ENCODE measurements at regions not wholly inside any gene's neighbourhood (a gene's known extent, or its start where the extent isn't known, plus 50 kb on each side); places are given as distances from the start of the nearest gene placed in this dataset.

GRCh38 chr9:8115570-8115969 is 316.0 kb upstream of the DMAC1 start:
- H3K27me3 Mint-ChIP-seq = no peaks in the 10 kb centered on the region
- H3K4me1 Mint-ChIP-seq = peaks cover 4% of the 10 kb centered on the region
- CTCF ChIA-PET = no interaction called here
- H3K9me3 Mint-ChIP-seq = no peaks in the 10 kb centered on the region
- intact Hi-C loops (cut with micrococcal nuclease) = loop anchor here (10.0 kb wide), 1 partner anchor 541 kb away; no protein-coding TSS in a partner anchor
- no peak overlapping the region for H3K4me3 Mint-ChIP-seq
- DNase-seq (no peak), ATAC-seq (ENCODE audit: low read depth) (no peak)
- no peak overlapping the region for H3K27ac Mint-ChIP-seq
- TF ChIP-seq CTCF (IDR thresholded peaks at IDR 0.05) = no peak
- POLR2A ChIA-PET = no interaction called here
- H3K36me3 Mint-ChIP-seq (ENCODE audit: low read depth) = no peaks in the 10 kb centered on the region

DNA sequence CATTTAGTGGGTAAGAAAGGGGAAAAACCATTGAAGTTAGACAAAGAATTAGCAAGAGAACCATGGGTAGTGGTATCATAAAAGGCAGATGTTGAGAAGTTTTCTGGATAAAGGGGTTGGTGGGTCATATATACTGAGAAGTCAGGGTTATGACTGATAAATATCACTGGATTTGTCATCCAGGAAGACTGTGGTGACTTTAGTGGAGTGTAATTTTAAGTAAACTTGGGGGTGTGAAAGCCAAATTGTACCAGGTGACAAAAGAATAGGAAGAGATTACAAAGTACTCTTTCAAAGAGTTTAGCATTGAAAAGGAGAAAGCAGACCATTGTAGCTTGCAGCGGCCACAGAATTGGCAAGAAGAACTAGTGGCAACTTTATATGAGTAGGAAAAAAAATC is 315.2 kb upstream of the DMAC1 start:
- DNase-seq = no peak
- POLR2A ChIA-PET = no interaction called here
- intact Hi-C loops (cut with micrococcal nuclease) = loop anchor here (10.0 kb wide), 1 partner anchor 540 kb away; no protein-coding TSS in a partner anchor
- H3K27ac Mint-ChIP-seq = no peak overlapping the region
- CTCF ChIA-PET = no interaction called here
- ATAC-seq (ENCODE audit: low read depth) = no peak
- no peaks in the 10 kb centered on the region for H3K27me3 Mint-ChIP-seq
- H3K9me3 Mint-ChIP-seq = no peaks in the 10 kb centered on the region
- no peak for TF ChIP-seq CTCF (IDR thresholded peaks at IDR 0.05)
- no peak overlapping the region for H3K4me3 Mint-ChIP-seq
- H3K36me3 Mint-ChIP-seq (ENCODE audit: low read depth) = no peaks in the 10 kb centered on the region
- H3K4me1 Mint-ChIP-seq = peaks cover 4% of the 10 kb centered on the region

DNA sequence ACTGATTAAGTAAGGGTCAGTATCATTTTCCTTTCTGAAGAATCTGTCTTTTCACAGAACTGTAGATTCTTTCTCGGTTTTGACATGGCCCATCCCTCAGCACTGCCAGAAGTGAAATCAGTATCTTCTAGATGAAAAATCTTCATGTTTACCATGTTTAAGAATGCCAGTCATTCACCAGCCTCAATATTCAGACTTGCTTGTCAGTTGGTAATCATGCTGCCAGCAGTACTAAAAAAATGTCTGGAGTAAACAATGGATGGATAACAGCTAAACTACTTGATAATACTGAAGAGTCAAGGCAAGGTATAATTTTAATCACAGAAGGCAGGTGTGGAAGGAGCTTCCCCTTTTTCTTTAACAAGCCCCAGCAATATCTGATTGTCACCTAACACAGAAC is 306.8 kb upstream of the DMAC1 start:
- ATAC-seq (ENCODE audit: low read depth) = no peak
- intact Hi-C loops (cut with micrococcal nuclease) = no loop called here
- H3K27ac Mint-ChIP-seq = no peak overlapping the region
- no peaks in the 10 kb centered on the region for H3K36me3 Mint-ChIP-seq (ENCODE audit: low read depth)
- DNase-seq = no peak
- peaks cover 3% of the 10 kb centered on the region for H3K4me1 Mint-ChIP-seq
- ChIA-PET CTCF (no interaction called here), POLR2A (no interaction called here)
- no peak for TF ChIP-seq CTCF (IDR thresholded peaks at IDR 0.05)
- no peaks in the 10 kb centered on the region for H3K27me3 Mint-ChIP-seq
- H3K4me3 Mint-ChIP-seq = no peak overlapping the region
- H3K9me3 Mint-ChIP-seq = no peaks in the 10 kb centered on the region

DNA sequence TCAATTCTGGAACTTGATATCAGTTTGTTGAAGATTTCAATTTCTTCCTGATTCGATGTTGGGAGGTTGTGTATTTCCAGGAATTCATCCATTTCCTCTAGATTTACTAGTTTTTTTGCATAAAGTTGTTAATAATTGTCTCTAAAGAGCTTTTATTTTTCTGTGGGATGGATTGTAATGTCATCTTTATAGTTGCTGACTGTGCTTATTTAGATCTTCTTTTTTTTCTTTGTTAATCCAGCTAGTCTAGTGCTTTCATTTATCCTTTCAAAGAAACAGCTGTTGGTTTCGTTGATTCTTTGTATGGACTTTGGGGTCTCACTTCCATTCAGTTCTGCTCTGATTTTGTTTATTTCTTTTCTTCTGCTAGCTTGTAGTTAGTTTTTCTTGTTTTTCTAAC is 302.0 kb upstream of the DMAC1 start:
- TF ChIP-seq CTCF (IDR thresholded peaks at IDR 0.05) = no peak
- H3K27me3 Mint-ChIP-seq = no peaks in the 10 kb centered on the region
- H3K4me1 Mint-ChIP-seq = no peaks in the 10 kb centered on the region
- CTCF ChIA-PET = no interaction called here
- ATAC-seq (ENCODE audit: low read depth) (no peak), DNase-seq (no peak)
- peaks cover 3% of the 10 kb centered on the region for H3K9me3 Mint-ChIP-seq
- intact Hi-C loops (cut with micrococcal nuclease) = no loop called here
- H3K27ac Mint-ChIP-seq = no peak overlapping the region
- H3K36me3 Mint-ChIP-seq (ENCODE audit: low read depth) = no peaks in the 10 kb centered on the region
- no peak overlapping the region for H3K4me3 Mint-ChIP-seq
- POLR2A ChIA-PET = no interaction called here

GRCh38 chr9:8096091-8096490 is 296.5 kb upstream of the DMAC1 start:
- no peaks in the 10 kb centered on the region for H3K4me1 Mint-ChIP-seq
- H3K9me3 Mint-ChIP-seq = peaks cover 3% of the 10 kb centered on the region
- no peak for TF ChIP-seq CTCF (IDR thresholded peaks at IDR 0.05)
- H3K27ac Mint-ChIP-seq = no peak overlapping the region
- ChIA-PET CTCF (no interaction called here), POLR2A (no interaction called here)
- H3K36me3 Mint-ChIP-seq (ENCODE audit: low read depth) = no peaks in the 10 kb centered on the region
- H3K27me3 Mint-ChIP-seq = no peaks in the 10 kb centered on the region
- ATAC-seq (ENCODE audit: low read depth) = no peak
- intact Hi-C loops (cut with micrococcal nuclease) = no loop called here
- no peak overlapping the region for H3K4me3 Mint-ChIP-seq
- DNase-seq = no peak
